ENCODE measurements at regions not wholly inside any gene's neighbourhood (a gene's known extent, or its start where the extent isn't known, plus 50 kb on each side); places are given as distances from the start of the nearest gene placed in this dataset.

- DNase-seq (ENCODE audit: low read depth): no peak
- H3K4me3 ChIP-seq (ENCODE audit: low read length): no peak overlapping the region
- no peak for TF ChIP-seq CTCF (conservative IDR thresholded peaks at IDR 0.05; ENCODE audit: low read depth, low read length)
Observed at GRCh38 chr12:89882792-89883191, 174.2 kb upstream of the ATP2B1 start.

GRCh38 chr12:89882050-89882449, 173.4 kb upstream of the ATP2B1 start:
- H3K4me3 ChIP-seq (ENCODE audit: low read length): no peak overlapping the region
- DNase-seq (ENCODE audit: low read depth): no peak

GRCh38 chr12:89880690-89881350, 172.2 kb upstream of the ATP2B1 start:
- DNase-seq (ENCODE audit: low read depth): no peak
- no peak overlapping the region for H3K4me3 ChIP-seq (ENCODE audit: low read length)
- no peak for TF ChIP-seq CTCF (conservative IDR thresholded peaks at IDR 0.05; ENCODE audit: low read depth, low read length)

More at GRCh38 chr12:89882050-89882449, 173.4 kb upstream of the ATP2B1 start:
- TF ChIP-seq CTCF (conservative IDR thresholded peaks at IDR 0.05; ENCODE audit: low read depth, low read length): no peak

DNA sequence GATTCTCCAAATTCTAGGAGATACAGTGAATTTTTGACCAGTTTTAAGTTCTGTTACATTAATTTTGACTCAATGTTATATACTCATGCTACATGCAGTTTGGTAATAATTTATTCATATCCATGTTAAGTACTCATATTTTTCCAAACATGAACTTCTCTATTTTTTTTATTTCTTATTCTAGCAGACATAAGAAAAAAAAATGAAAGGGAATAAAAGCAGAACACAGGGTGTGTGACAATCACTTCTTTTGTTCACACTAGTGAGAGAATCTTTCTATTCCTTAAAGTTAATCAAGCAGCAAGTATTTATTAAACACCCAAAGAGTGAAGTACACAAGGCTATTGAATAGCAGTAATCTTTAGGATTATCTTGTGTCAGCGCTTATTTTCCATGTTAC, 171.1 kb upstream of the ATP2B1 start:
- H3K4me3 ChIP-seq (ENCODE audit: low read length): no peak overlapping the region
- no peak for DNase-seq (ENCODE audit: low read depth)
- TF ChIP-seq CTCF (conservative IDR thresholded peaks at IDR 0.05; ENCODE audit: low read depth, low read length): no peak

- H3K4me3 ChIP-seq (ENCODE audit: low read length): no peak overlapping the region
- DNase-seq (ENCODE audit: low read depth): no peak
- TF ChIP-seq CTCF (conservative IDR thresholded peaks at IDR 0.05; ENCODE audit: low read depth, low read length): no peak
Observed at GRCh38 chr12:89878950-89879349, 170.3 kb upstream of the ATP2B1 start.

GRCh38 chr12:89878327-89878726, 169.7 kb upstream of the ATP2B1 start:
- no peak overlapping the region for H3K4me3 ChIP-seq (ENCODE audit: low read length)
- DNase-seq (ENCODE audit: low read depth): no peak
- no peak for TF ChIP-seq CTCF (conservative IDR thresholded peaks at IDR 0.05; ENCODE audit: low read depth, low read length)

DNA sequence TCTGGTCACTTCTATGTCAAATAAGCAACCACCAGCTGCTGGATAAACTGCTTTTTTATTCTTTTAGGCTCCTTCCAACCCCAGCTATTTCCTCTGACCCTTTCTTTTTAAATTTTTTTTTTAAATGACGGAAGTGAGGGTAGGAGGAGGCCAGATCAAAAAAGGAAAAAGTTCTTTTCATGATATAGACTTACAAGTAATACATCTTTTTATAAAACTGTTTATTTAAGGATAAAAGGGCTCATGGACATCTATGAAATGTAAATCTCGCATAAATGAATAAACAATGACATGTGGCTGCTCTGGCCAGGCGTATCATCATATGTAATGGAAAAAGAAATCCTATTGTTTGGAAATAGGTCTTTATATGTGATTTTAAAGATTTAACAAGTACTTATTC, 169.0 kb upstream of the ATP2B1 start:
- TF ChIP-seq CTCF (conservative IDR thresholded peaks at IDR 0.05; ENCODE audit: low read depth, low read length): no peak
- no peak overlapping the region for H3K4me3 ChIP-seq (ENCODE audit: low read length)
- no peak for DNase-seq (ENCODE audit: low read depth)

All from retinal pigment epithelial cell (primary cell).